ENCODE measurements at regions not wholly inside any gene's neighbourhood (a gene's known extent, or its start where the extent isn't known, plus 50 kb on each side); places are given as distances from the start of the nearest gene placed in this dataset.

DNA sequence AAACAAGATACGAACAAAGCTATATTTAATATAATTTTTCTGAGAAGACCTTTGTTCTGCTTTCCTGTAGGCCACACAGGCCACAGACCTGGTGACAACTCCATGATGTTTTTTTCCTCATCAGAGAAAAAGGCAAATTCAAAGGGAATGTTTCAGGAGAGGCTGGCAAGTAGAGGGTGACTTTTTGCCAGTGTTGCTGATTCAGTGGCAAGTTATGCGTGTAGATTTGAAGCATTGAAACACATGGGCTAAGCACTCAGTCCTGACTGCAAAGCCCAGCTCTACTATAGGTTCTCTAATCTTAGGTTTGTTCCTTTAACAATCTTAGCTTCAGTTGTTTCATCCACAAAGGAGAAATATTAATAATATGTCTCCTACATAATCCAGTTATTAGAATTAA is 499.8 kb downstream of the SUCLG1 start:
- no peak for TF ChIP-seq YY1 (IDR thresholded peaks at IDR 0.05; ENCODE audit: low read depth)
- TF ChIP-seq RAD21 (IDR thresholded peaks at IDR 0.05; ENCODE audit: low read depth) = no peak
- TF ChIP-seq, protein P1, sequence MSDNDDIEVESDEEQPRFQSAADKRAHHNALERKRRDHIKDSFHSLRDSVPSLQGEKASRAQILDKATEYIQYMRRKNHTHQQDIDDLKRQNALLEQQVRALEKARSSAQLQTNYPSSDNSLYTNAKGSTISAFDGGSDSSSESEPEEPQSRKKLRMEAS (IDR thresholded peaks at IDR 0.05) = no peak
- TF ChIP-seq FOXM1 (IDR thresholded peaks at IDR 0.05; ENCODE audit: borderline replicate concordance, low read depth) = no peak
- TF ChIP-seq TAF1 (IDR thresholded peaks at IDR 0.05; ENCODE audit: low read depth) = no peak
- TF ChIP-seq CREB1 (IDR thresholded peaks at IDR 0.05; ENCODE audit: low read depth) = no peak
- TF ChIP-seq ZBTB7A (IDR thresholded peaks at IDR 0.05; ENCODE audit: low read depth) = no peak
- TF ChIP-seq EGR1 (IDR thresholded peaks at IDR 0.05) = no peak
- TF ChIP-seq TCF12 (IDR thresholded peaks at IDR 0.05; ENCODE audit: low read depth) = no peak
- TF ChIP-seq TEAD4 (IDR thresholded peaks at IDR 0.05) = no peak

DNA sequence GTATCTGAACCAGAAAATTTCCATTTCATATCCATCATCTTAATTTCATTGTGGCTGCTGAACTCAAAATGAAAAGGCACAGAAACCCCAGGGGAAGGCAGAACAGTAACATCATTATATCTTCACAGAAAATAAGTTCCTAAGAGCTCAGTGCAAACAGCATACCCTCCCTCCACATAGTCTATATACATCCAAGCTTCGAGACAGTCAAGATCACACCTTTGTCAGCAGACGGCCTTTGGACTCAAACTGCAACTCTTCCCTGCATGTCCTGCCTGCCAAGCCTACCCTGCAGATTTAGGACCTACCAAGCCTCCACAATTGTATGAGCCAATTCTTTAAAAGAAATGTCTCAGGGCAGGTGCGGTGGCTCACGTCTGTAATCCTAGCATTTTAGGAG is 502.1 kb downstream of the SUCLG1 start:
- TF ChIP-seq TEAD4 (IDR thresholded peaks at IDR 0.05) (no peak), FOXM1 (IDR thresholded peaks at IDR 0.05; ENCODE audit: borderline replicate concordance, low read depth) (no peak), EGR1 (IDR thresholded peaks at IDR 0.05) (no peak), RAD21 (IDR thresholded peaks at IDR 0.05; ENCODE audit: low read depth) (no peak), NFIC (IDR thresholded peaks at IDR 0.05) (no peak), ZBTB7A (IDR thresholded peaks at IDR 0.05; ENCODE audit: low read depth) (no peak), EP300 (IDR thresholded peaks at IDR 0.05; ENCODE audit: borderline replicate concordance) (no peak), TAF1 (IDR thresholded peaks at IDR 0.05; ENCODE audit: low read depth) (no peak), YY1 (IDR thresholded peaks at IDR 0.05; ENCODE audit: low read depth) (no peak), CREB1 (IDR thresholded peaks at IDR 0.05; ENCODE audit: low read depth) (no peak), TCF12 (IDR thresholded peaks at IDR 0.05; ENCODE audit: low read depth) (no peak), CEBPB (IDR thresholded peaks at IDR 0.05) (no peak)
- TF ChIP-seq, protein P1 (IDR thresholded peaks at IDR 0.05) = no peak
- TF ChIP-seq, protein P2, sequence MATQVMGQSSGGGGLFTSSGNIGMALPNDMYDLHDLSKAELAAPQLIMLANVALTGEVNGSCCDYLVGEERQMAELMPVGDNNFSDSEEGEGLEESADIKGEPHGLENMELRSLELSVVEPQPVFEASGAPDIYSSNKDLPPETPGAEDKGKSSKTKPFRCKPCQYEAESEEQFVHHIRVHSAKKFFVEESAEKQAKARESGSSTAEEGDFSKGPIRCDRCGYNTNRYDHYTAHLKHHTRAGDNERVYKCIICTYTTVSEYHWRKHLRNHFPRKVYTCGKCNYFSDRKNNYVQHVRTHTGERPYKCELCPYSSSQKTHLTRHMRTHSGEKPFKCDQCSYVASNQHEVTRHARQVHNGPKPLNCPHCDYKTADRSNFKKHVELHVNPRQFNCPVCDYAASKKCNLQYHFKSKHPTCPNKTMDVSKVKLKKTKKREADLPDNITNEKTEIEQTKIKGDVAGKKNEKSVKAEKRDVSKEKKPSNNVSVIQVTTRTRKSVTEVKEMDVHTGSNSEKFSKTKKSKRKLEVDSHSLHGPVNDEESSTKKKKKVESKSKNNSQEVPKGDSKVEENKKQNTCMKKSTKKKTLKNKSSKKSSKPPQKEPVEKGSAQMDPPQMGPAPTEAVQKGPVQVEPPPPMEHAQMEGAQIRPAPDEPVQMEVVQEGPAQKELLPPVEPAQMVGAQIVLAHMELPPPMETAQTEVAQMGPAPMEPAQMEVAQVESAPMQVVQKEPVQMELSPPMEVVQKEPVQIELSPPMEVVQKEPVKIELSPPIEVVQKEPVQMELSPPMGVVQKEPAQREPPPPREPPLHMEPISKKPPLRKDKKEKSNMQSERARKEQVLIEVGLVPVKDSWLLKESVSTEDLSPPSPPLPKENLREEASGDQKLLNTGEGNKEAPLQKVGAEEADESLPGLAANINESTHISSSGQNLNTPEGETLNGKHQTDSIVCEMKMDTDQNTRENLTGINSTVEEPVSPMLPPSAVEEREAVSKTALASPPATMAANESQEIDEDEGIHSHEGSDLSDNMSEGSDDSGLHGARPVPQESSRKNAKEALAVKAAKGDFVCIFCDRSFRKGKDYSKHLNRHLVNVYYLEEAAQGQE (IDR thresholded peaks at IDR 0.05; ENCODE audit: low read depth) = no peak
- TF ChIP-seq, protein P3, sequence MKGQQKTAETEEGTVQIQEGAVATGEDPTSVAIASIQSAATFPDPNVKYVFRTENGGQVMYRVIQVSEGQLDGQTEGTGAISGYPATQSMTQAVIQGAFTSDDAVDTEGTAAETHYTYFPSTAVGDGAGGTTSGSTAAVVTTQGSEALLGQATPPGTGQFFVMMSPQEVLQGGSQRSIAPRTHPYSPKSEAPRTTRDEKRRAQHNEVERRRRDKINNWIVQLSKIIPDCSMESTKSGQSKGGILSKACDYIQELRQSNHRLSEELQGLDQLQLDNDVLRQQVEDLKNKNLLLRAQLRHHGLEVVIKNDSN (IDR thresholded peaks at IDR 0.05) = no peak

DNA sequence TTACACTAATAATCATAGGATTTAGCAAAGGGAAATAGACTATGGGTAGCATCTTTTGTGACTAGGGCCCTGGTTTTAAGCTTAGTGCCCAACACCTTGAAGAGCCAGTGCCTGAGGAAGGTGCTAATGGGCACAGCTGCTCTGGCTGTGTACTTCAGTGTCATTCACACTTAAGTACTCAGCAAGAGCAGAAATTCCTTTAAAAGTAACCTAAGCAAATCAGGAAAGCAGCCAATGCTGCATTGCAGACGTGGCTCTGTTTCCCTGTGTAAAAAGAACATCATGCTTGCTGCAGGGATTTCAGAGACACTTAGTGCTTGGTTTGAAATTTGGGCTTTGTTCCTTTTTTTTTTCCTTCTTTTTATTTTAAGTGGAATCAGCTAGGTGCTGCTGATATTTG is 505.4 kb downstream of the SUCLG1 start:
- TF ChIP-seq CEBPB (IDR thresholded peaks at IDR 0.05) = no peak

DNA sequence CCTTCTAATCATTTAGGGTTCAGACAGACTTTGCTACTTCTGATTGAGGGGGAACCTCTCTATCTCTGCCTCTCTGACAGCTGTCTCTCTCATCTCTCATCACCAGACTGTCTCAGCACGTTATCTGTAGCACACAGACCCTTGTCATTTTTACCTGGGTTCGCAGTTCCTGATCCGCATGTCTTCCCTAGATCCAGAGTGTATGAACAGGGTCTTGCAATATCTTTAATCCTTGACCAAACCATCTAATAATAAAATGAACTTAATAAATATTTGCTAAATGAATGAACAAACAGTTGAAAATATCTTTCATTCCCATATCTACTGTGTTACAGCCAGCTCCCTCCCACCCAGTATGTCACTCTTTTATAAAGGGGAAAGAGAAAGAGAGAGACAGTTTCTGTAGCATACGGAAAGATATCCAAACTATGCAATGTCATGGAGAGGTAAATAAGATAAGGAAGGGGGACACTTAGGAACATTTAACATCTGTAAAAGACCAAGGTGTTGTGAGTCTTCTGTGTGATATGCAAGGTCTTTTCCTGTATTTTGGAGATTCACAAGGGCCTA is 507.6 kb downstream of the SUCLG1 start:
- TF ChIP-seq YY1 (IDR thresholded peaks at IDR 0.05; ENCODE audit: low read depth) (no peak), TAF1 (IDR thresholded peaks at IDR 0.05; ENCODE audit: low read depth) (no peak), CREB1 (IDR thresholded peaks at IDR 0.05; ENCODE audit: low read depth) (no peak), CEBPB (IDR thresholded peaks at IDR 0.05) (no peak), ZBTB7A (IDR thresholded peaks at IDR 0.05; ENCODE audit: low read depth) (no peak), RAD21 (IDR thresholded peaks at IDR 0.05; ENCODE audit: low read depth) (no peak), EP300 (IDR thresholded peaks at IDR 0.05; ENCODE audit: borderline replicate concordance) (no peak), TEAD4 (IDR thresholded peaks at IDR 0.05) (no peak), NFIC (IDR thresholded peaks at IDR 0.05) (no peak), TCF12 (IDR thresholded peaks at IDR 0.05; ENCODE audit: low read depth) (no peak), FOXM1 (IDR thresholded peaks at IDR 0.05; ENCODE audit: borderline replicate concordance, low read depth) (no peak), EGR1 (IDR thresholded peaks at IDR 0.05) (no peak)
- TF ChIP-seq, protein P1 (IDR thresholded peaks at IDR 0.05) = no peak
- TF ChIP-seq, protein P3 (IDR thresholded peaks at IDR 0.05) = no peak
- TF ChIP-seq, protein P2 (IDR thresholded peaks at IDR 0.05; ENCODE audit: low read depth) = no peak

- TF ChIP-seq NFIC (IDR thresholded peaks at IDR 0.05) (no peak), TEAD4 (IDR thresholded peaks at IDR 0.05) (no peak), RAD21 (IDR thresholded peaks at IDR 0.05; ENCODE audit: low read depth) (no peak), ZBTB7A (IDR thresholded peaks at IDR 0.05; ENCODE audit: low read depth) (no peak), CREB1 (IDR thresholded peaks at IDR 0.05; ENCODE audit: low read depth) (no peak), EGR1 (IDR thresholded peaks at IDR 0.05) (no peak), TCF12 (IDR thresholded peaks at IDR 0.05; ENCODE audit: low read depth) (no peak), FOXM1 (IDR thresholded peaks at IDR 0.05; ENCODE audit: borderline replicate concordance, low read depth) (no peak), CEBPB (IDR thresholded peaks at IDR 0.05) (no peak), TAF1 (IDR thresholded peaks at IDR 0.05; ENCODE audit: low read depth) (no peak), EP300 (IDR thresholded peaks at IDR 0.05; ENCODE audit: borderline replicate concordance) (no peak), YY1 (IDR thresholded peaks at IDR 0.05; ENCODE audit: low read depth) (no peak)
- TF ChIP-seq, protein P2 (IDR thresholded peaks at IDR 0.05; ENCODE audit: low read depth) = no peak
- TF ChIP-seq, protein P1 (IDR thresholded peaks at IDR 0.05) = no peak
- TF ChIP-seq, protein P3 (IDR thresholded peaks at IDR 0.05) = no peak
Measured at GRCh38 chr2:83949361-83949760, 509.7 kb downstream of the SUCLG1 start.
